ENCODE measurements at regions not wholly inside any gene's neighbourhood (a gene's known extent, or its start where the extent isn't known, plus 50 kb on each side); places are given as distances from the start of the nearest gene placed in this dataset.

DNA sequence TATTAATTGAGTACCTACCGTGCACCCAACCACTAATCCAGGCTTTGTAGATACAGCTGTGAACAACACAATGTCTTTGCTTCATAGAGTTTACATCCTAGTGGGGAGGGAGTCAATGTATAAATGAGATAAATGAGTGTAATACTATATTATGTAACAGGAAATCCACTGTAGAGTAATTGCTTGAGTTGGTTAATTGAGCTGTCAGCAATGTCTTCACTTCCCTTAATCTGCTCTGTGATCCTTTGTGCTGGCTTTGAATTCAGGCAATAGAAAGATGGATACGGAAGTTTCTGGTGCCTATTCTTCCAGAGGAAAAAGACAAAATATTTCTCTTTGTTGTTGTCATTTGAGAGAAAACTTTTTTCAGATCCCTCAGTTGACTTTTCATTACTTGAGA is 104.0 kb upstream of the SLC16A7 start:
- POLR2A ChIA-PET, result no interaction called here
- no peaks in the 10 kb centered on the region for H3K9me3 ChIP-seq (ENCODE audit: control insufficient read depth, insufficient read depth, low read depth, low read length)
- CTCF ChIA-PET, result no interaction called here
- H3K4me1 ChIP-seq (ENCODE audit: control insufficient read depth, insufficient read depth, low read length), result no peaks in the 10 kb centered on the region
- TF ChIP-seq ZNF610 (tag by site-specific recombination; IDR thresholded peaks at IDR 0.05; ENCODE audit: borderline replicate concordance) (no peak), ZNF157 (tag by site-specific recombination; IDR thresholded peaks at IDR 0.05) (no peak), ZEB2 (tag by site-specific recombination; IDR thresholded peaks at IDR 0.05) (no peak), ZNF701 (tag by site-specific recombination; IDR thresholded peaks at IDR 0.05) (no peak), RBAK (tag by site-specific recombination; IDR thresholded peaks at IDR 0.05) (no peak), ZNF660 (tag by site-specific recombination; IDR thresholded peaks at IDR 0.05) (no peak), ZNF211 (tag by site-specific recombination; IDR thresholded peaks at IDR 0.05; ENCODE audit: low read depth) (no peak), ZNF138 (tag by site-specific recombination; IDR thresholded peaks at IDR 0.05; ENCODE audit: borderline replicate concordance) (no peak), ZSCAN23 (tag by site-specific recombination; IDR thresholded peaks at IDR 0.05) (no peak)
- TF ChIP-seq, protein P1, sequence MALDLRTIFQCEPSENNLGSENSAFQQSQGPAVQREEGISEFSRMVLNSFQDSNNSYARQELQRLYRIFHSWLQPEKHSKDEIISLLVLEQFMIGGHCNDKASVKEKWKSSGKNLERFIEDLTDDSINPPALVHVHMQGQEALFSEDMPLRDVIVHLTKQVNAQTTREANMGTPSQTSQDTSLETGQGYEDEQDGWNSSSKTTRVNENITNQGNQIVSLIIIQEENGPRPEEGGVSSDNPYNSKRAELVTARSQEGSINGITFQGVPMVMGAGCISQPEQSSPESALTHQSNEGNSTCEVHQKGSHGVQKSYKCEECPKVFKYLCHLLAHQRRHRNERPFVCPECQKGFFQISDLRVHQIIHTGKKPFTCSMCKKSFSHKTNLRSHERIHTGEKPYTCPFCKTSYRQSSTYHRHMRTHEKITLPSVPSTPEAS (tag by site-specific recombination; IDR thresholded peaks at IDR 0.05), result no peak
- TF ChIP-seq, protein P2, sequence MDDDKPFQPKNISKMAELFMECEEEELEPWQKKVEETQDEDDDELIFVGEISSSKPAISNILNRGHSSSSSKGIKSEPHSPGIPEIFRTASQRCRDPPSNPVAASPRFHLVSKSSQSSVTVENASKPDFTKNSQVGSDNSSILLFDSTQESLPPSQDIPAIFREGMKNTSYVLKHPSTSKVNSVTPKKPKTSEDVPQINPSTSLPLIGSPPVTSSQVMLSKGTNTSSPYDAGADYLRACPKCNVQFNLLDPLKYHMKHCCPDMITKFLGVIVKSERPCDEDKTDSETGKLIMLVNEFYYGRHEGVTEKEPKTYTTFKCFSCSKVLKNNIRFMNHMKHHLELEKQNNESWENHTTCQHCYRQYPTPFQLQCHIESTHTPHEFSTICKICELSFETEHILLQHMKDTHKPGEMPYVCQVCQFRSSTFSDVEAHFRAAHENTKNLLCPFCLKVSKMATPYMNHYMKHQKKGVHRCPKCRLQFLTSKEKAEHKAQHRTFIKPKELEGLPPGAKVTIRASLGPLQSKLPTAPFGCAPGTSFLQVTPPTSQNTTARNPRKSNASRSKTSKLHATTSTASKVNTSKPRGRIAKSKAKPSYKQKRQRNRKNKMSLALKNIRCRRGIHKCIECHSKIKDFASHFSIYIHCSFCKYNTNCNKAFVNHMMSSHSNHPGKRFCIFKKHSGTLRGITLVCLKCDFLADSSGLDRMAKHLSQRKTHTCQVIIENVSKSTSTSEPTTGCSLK (tag by site-specific recombination; IDR thresholded peaks at IDR 0.05), result no peak
- no peaks in the 10 kb centered on the region for H3K36me3 ChIP-seq (ENCODE audit: control insufficient read depth in 2 of 2, insufficient read depth in 1 of 2, low read length in 2 of 2)
- H3K4me3 ChIP-seq (ENCODE audit: low read depth, low read length), result no peak overlapping the region
- no peak overlapping the region for H3K27ac ChIP-seq (ENCODE audit: extremely low read depth, low read depth, low read length)

DNA sequence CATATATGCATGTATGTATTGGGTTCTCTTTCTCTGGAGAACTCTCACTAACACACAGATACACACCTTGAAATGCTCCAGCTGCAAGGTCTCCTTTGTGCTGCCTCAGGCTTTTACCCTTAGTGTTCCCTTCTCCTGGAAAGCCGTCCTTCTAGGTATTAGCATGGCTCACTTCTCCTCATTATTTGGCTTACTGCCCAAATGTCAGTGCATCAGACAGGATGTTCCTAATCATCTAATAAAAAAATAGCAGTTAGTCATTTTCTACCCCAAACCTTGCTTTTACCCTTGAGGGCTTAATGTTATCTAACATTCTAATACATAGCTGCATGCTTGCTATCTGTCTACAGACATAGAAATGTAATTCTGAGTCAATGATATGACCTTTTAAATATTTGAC is 109.0 kb upstream of the SLC16A7 start:
- H3K36me3 ChIP-seq (ENCODE audit: control insufficient read depth in 2 of 2, insufficient read depth in 1 of 2, low read length in 2 of 2), result no peaks in the 10 kb centered on the region
- no peaks in the 10 kb centered on the region for H3K9me3 ChIP-seq (ENCODE audit: control insufficient read depth, insufficient read depth, low read depth, low read length)
- H3K27ac ChIP-seq (ENCODE audit: extremely low read depth, low read depth, low read length), result no peak overlapping the region
- no peaks in the 10 kb centered on the region for H3K4me1 ChIP-seq (ENCODE audit: control insufficient read depth, insufficient read depth, low read length)
- POLR2A ChIA-PET, result no interaction called here
- CTCF ChIA-PET, result interaction anchor here (0.6 kb wide), 1 partner anchor 84 kb away, joined by 3 read pairs; no protein-coding TSS in a partner anchor
- H3K4me3 ChIP-seq (ENCODE audit: low read depth, low read length), result no peak overlapping the region
- TF ChIP-seq KLF9 (tag by site-specific recombination; IDR thresholded peaks at IDR 0.05; ENCODE audit: low read depth), result no peak
- TF ChIP-seq, protein P3, sequence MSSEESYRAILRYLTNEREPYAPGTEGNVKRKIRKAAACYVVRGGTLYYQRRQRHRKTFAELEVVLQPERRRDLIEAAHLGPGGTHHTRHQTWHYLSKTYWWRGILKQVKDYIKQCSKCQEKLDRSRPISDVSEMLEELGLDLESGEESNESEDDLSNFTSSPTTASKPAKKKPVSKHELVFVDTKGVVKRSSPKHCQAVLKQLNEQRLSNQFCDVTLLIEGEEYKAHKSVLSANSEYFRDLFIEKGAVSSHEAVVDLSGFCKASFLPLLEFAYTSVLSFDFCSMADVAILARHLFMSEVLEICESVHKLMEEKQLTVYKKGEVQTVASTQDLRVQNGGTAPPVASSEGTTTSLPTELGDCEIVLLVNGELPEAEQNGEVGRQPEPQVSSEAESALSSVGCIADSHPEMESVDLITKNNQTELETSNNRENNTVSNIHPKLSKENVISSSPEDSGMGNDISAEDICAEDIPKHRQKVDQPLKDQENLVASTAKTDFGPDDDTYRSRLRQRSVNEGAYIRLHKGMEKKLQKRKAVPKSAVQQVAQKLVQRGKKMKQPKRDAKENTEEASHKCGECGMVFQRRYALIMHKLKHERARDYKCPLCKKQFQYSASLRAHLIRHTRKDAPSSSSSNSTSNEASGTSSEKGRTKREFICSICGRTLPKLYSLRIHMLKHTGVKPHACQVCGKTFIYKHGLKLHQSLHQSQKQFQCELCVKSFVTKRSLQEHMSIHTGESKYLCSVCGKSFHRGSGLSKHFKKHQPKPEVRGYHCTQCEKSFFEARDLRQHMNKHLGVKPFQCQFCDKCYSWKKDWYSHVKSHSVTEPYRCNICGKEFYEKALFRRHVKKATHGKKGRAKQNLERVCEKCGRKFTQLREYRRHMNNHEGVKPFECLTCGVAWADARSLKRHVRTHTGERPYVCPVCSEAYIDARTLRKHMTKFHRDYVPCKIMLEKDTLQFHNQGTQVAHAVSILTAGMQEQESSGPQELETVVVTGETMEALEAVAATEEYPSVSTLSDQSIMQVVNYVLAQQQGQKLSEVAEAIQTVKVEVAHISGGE (tag by site-specific recombination; conservative IDR thresholded peaks at IDR 0.05; ENCODE audit: low read depth), result no peak
- TF ChIP-seq ZFP41 (tag by site-specific recombination; IDR thresholded peaks at IDR 0.05; ENCODE audit: borderline replicate concordance), result no peak
- TF ChIP-seq REPIN1 (tag by site-specific recombination; IDR thresholded peaks at IDR 0.05; ENCODE audit: low read depth), result no peak
- TF ChIP-seq, protein P4, sequence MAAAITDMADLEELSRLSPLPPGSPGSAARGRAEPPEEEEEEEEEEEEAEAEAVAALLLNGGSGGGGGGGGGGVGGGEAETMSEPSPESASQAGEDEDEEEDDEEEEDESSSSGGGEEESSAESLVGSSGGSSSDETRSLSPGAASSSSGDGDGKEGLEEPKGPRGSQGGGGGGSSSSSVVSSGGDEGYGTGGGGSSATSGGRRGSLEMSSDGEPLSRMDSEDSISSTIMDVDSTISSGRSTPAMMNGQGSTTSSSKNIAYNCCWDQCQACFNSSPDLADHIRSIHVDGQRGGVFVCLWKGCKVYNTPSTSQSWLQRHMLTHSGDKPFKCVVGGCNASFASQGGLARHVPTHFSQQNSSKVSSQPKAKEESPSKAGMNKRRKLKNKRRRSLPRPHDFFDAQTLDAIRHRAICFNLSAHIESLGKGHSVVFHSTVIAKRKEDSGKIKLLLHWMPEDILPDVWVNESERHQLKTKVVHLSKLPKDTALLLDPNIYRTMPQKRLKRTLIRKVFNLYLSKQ (tag by site-specific recombination; IDR thresholded peaks at IDR 0.05; ENCODE audit: borderline replicate concordance), result no peak
- TF ChIP-seq ZNF302 (tag by site-specific recombination; IDR thresholded peaks at IDR 0.05; ENCODE audit: low read depth), result no peak
- TF ChIP-seq, protein P5, sequence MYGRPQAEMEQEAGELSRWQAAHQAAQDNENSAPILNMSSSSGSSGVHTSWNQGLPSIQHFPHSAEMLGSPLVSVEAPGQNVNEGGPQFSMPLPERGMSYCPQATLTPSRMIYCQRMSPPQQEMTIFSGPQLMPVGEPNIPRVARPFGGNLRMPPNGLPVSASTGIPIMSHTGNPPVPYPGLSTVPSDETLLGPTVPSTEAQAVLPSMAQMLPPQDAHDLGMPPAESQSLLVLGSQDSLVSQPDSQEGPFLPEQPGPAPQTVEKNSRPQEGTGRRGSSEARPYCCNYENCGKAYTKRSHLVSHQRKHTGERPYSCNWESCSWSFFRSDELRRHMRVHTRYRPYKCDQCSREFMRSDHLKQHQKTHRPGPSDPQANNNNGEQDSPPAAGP (tag by site-specific recombination; IDR thresholded peaks at IDR 0.05), result no peak
- no peak for TF ChIP-seq ZNF114 (tag by site-specific recombination; IDR thresholded peaks at IDR 0.05)
- no peak for TF ChIP-seq ZFHX2 (tag by site-specific recombination; conservative IDR thresholded peaks at IDR 0.05)
- TF ChIP-seq ZNF558 (tag by site-specific recombination; IDR thresholded peaks at IDR 0.05), result no peak
- TF ChIP-seq ZNF202 (tag by site-specific recombination; IDR thresholded peaks at IDR 0.05; ENCODE audit: borderline replicate concordance), result no peak
- TF ChIP-seq, protein P6, sequence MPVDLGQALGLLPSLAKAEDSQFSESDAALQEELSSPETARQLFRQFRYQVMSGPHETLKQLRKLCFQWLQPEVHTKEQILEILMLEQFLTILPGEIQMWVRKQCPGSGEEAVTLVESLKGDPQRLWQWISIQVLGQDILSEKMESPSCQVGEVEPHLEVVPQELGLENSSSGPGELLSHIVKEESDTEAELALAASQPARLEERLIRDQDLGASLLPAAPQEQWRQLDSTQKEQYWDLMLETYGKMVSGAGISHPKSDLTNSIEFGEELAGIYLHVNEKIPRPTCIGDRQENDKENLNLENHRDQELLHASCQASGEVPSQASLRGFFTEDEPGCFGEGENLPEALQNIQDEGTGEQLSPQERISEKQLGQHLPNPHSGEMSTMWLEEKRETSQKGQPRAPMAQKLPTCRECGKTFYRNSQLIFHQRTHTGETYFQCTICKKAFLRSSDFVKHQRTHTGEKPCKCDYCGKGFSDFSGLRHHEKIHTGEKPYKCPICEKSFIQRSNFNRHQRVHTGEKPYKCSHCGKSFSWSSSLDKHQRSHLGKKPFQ (tag by site-specific recombination; IDR thresholded peaks at IDR 0.05), result no peak
- TF ChIP-seq ZNF629 (tag by site-specific recombination; IDR thresholded peaks at IDR 0.05), result no peak
